ENCODE measurements at regions not wholly inside any gene's neighbourhood (a gene's known extent, or its start where the extent isn't known, plus 50 kb on each side); places are given as distances from the start of the nearest gene placed in this dataset.
A peak's percentile ranks its signal among the peaks of the same experiment; 100 is the strongest.
"Not testable (repeated sequence)": the region's sequence is repeated elsewhere in the genome, so short reads cannot be mapped to it uniquely, and the experiment has no call there.

GRCh38 chr2:195456771-195457170 lies 200.3 kb upstream of the SLC39A10 start:
- DNase-seq (no peak), ATAC-seq (ENCODE audit: low read depth in 2 of 2) (no peak)
- H3K27ac Mint-ChIP-seq, result no peak overlapping the region
- H3K4me1 Mint-ChIP-seq, result peaks cover 0 to 13% (median 6%) of the 10 kb centered on the region in 3 donors
- no peak overlapping the region for H3K4me3 Mint-ChIP-seq
- no peaks in the 10 kb centered on the region for H3K36me3 Mint-ChIP-seq
- H3K27me3 Mint-ChIP-seq, result no peaks in the 10 kb centered on the region
- H3K9me3 Mint-ChIP-seq, result peaks cover 0 to 1% (median 0%) of the 10 kb centered on the region in 7 donors

GRCh38 chr2:195451160-195451559 lies 205.9 kb upstream of the SLC39A10 start:
- Mint-ChIP-seq H3K9me3 (no peaks in the 10 kb centered on the region), H3K27me3 (no peaks in the 10 kb centered on the region), H3K27ac (no peak overlapping the region), H3K36me3 (no peaks in the 10 kb centered on the region), H3K4me3 (no peak overlapping the region), H3K4me1 (peaks cover 0 to 12% (median 4%) of the 10 kb centered on the region in 3 donors)
- ATAC-seq (ENCODE audit: low read depth in 2 of 2) (no peak), DNase-seq (no peak)

- no peak overlapping the region for H3K4me3 Mint-ChIP-seq
- no peaks in the 10 kb centered on the region for H3K9me3 Mint-ChIP-seq
- peaks cover 0 to 12% (median 4%) of the 10 kb centered on the region in 3 donors for H3K4me1 Mint-ChIP-seq
- no peaks in the 10 kb centered on the region for H3K36me3 Mint-ChIP-seq
- DNase-seq (no peak), ATAC-seq (ENCODE audit: low read depth in 2 of 2) (no peak)
- H3K27ac Mint-ChIP-seq, result no peak overlapping the region
- H3K27me3 Mint-ChIP-seq, result no peaks in the 10 kb centered on the region
These were observed 206.4 kb upstream of the SLC39A10 start for GRCh38 chr2:195450552-195451113.

- H3K4me3 Mint-ChIP-seq, result no peak overlapping the region
- DNase-seq, result no peak
These were observed 209.6 kb upstream of the SLC39A10 start for GRCh38 chr2:195447323-195447975.

GRCh38 chr2:195445639-195446038 lies 211.4 kb upstream of the SLC39A10 start:
- peaks cover 11 to 24% of the 10 kb centered on the region in 2 donors for H3K36me3 Mint-ChIP-seq
- ATAC-seq (ENCODE audit: low read depth in 2 of 2) (no peak), DNase-seq (no peak)
- peak overlapping the region in 1 of 6 donors; percentile 15 for H3K27ac Mint-ChIP-seq
- H3K9me3 Mint-ChIP-seq, result peaks cover 11 to 28% (median 22%) of the 10 kb centered on the region in 7 donors
- no peaks in the 10 kb centered on the region for H3K4me1 Mint-ChIP-seq
- no peak overlapping the region for H3K4me3 Mint-ChIP-seq
- no peaks in the 10 kb centered on the region for H3K27me3 Mint-ChIP-seq

More at GRCh38 chr2:195447323-195447975, 209.6 kb upstream of the SLC39A10 start:
- Mint-ChIP-seq H3K27me3 (no peaks in the 10 kb centered on the region), H3K9me3 (peaks cover 5 to 10% (median 6%) of the 10 kb centered on the region in 7 donors), H3K4me1 (peaks cover 0 to 12% (median 4%) of the 10 kb centered on the region in 3 donors), H3K27ac (peak overlapping the region in 1 of 6 donors; percentile 44), H3K36me3 (peaks cover 0 to 7% of the 10 kb centered on the region in 2 donors)
- no peak for ATAC-seq (ENCODE audit: low read depth in 2 of 2)

GRCh38 chr2:195443926-195444325 lies 213.1 kb upstream of the SLC39A10 start:
- DNase-seq (no peak), ATAC-seq (ENCODE audit: low read depth in 2 of 2) (no peak)
- H3K27me3 Mint-ChIP-seq, result no peaks in the 10 kb centered on the region
- H3K4me1 Mint-ChIP-seq, result no peaks in the 10 kb centered on the region
- H3K4me3 Mint-ChIP-seq, result no peak overlapping the region
- H3K9me3 Mint-ChIP-seq, result peaks cover 12 to 31% (median 25%) of the 10 kb centered on the region in 7 donors
- H3K27ac Mint-ChIP-seq, result peak overlapping the region in 1 of 6 donors; percentile 6
- H3K36me3 Mint-ChIP-seq, result peaks cover 12 to 36% of the 10 kb centered on the region in 2 donors

GRCh38 chr2:195442458-195443175 lies 214.4 kb upstream of the SLC39A10 start:
- Mint-ChIP-seq H3K9me3 (peaks cover 12 to 31% (median 25%) of the 10 kb centered on the region in 7 donors), H3K4me3 (peak overlapping the region in 1 of 8 donors; percentile 23), H3K36me3 (peaks cover 12 to 36% of the 10 kb centered on the region in 2 donors), H3K4me1 (no peaks in the 10 kb centered on the region), H3K27ac (no peak overlapping the region), H3K27me3 (no peaks in the 10 kb centered on the region)
- DNase-seq, result no peak
- no peak for ATAC-seq (ENCODE audit: low read depth in 2 of 2)

GRCh38 chr2:195438692-195439091 lies 218.3 kb upstream of the SLC39A10 start:
- Mint-ChIP-seq H3K4me1 (no peaks in the 10 kb centered on the region), H3K36me3 (peaks cover 12 to 36% of the 10 kb centered on the region in 2 donors), H3K27ac (peak overlapping the region in 1 of 6 donors; percentile 25), H3K9me3 (peaks cover 12 to 27% (median 24%) of the 10 kb centered on the region in 7 donors), H3K4me3 (no peak overlapping the region), H3K27me3 (no peaks in the 10 kb centered on the region)
- DNase-seq (no peak), ATAC-seq (ENCODE audit: low read depth in 2 of 2) (no peak)

GRCh38 chr2:195437521-195437920 lies 219.5 kb upstream of the SLC39A10 start:
- DNase-seq (no peak), ATAC-seq (ENCODE audit: low read depth in 2 of 2) (no peak)
- no peaks in the 10 kb centered on the region for H3K4me1 Mint-ChIP-seq
- H3K9me3 Mint-ChIP-seq, result peaks cover 6 to 22% (median 19%) of the 10 kb centered on the region in 7 donors
- no peak overlapping the region for H3K27ac Mint-ChIP-seq
- no peak overlapping the region for H3K4me3 Mint-ChIP-seq
- H3K27me3 Mint-ChIP-seq, result no peaks in the 10 kb centered on the region
- peaks cover 12 to 30% of the 10 kb centered on the region in 2 donors for H3K36me3 Mint-ChIP-seq

GRCh38 chr2:195434346-195434745 lies 222.7 kb upstream of the SLC39A10 start:
- Mint-ChIP-seq H3K9me3 (peaks cover 0 to 2% (median 0%) of the 10 kb centered on the region in 7 donors), H3K27me3 (no peaks in the 10 kb centered on the region), H3K27ac (peak overlapping the region in 1 of 6 donors; percentile 22), H3K36me3 (peaks cover 0 to 4% of the 10 kb centered on the region in 2 donors), H3K4me1 (no peaks in the 10 kb centered on the region), H3K4me3 (no peak overlapping the region)
- DNase-seq (no peak), ATAC-seq (ENCODE audit: low read depth in 2 of 2) (no peak)

GRCh38 chr2:195433729-195434128 lies 223.3 kb upstream of the SLC39A10 start:
- not testable (repeated sequence) for DNase-seq; H3K36me3 Mint-ChIP-seq; ATAC-seq (ENCODE audit: low read depth in 2 of 2); H3K4me3 Mint-ChIP-seq; H3K27me3 Mint-ChIP-seq; H3K27ac Mint-ChIP-seq; H3K9me3 Mint-ChIP-seq; H3K4me1 Mint-ChIP-seq

- ATAC-seq (ENCODE audit: low read depth in 2 of 2) (no peak), DNase-seq (no peak)
- no peaks in the 10 kb centered on the region for H3K4me1 Mint-ChIP-seq
- no peaks in the 10 kb centered on the region for H3K36me3 Mint-ChIP-seq
- no peaks in the 10 kb centered on the region for H3K27me3 Mint-ChIP-seq
- H3K27ac Mint-ChIP-seq, result no peak overlapping the region
- no peaks in the 10 kb centered on the region for H3K9me3 Mint-ChIP-seq
- H3K4me3 Mint-ChIP-seq, result no peak overlapping the region
These were observed 228.4 kb upstream of the SLC39A10 start for GRCh38 chr2:195428673-195429072.

- H3K9me3 Mint-ChIP-seq, result no peaks in the 10 kb centered on the region
- H3K4me3 Mint-ChIP-seq, result no peak overlapping the region
- H3K27ac Mint-ChIP-seq, result no peak overlapping the region
- no peaks in the 10 kb centered on the region for H3K4me1 Mint-ChIP-seq
- no peaks in the 10 kb centered on the region for H3K27me3 Mint-ChIP-seq
- DNase-seq (no peak), ATAC-seq (ENCODE audit: low read depth in 2 of 2) (no peak)
- no peaks in the 10 kb centered on the region for H3K36me3 Mint-ChIP-seq
These were observed 231.7 kb upstream of the SLC39A10 start for GRCh38 chr2:195425328-195425727.

GRCh38 chr2:195419033-195419432 lies 238.0 kb upstream of the SLC39A10 start:
- no peaks in the 10 kb centered on the region for H3K36me3 Mint-ChIP-seq
- DNase-seq, result no peak
- H3K27ac Mint-ChIP-seq, result peak overlapping the region in 1 of 6 donors; percentile 50
- no peak for ATAC-seq (ENCODE audit: low read depth in 2 of 2)
- H3K4me3 Mint-ChIP-seq, result no peak overlapping the region
- no peaks in the 10 kb centered on the region for H3K27me3 Mint-ChIP-seq
- H3K4me1 Mint-ChIP-seq, result peaks cover 10 to 11% (median 10%) of the 10 kb centered on the region in 3 donors
- H3K9me3 Mint-ChIP-seq, result no peaks in the 10 kb centered on the region
